Endothelial cell of umbilical vein (primary cell): ENCODE measurements at regions not wholly inside any gene's neighbourhood (a gene's known extent, or its start where the extent isn't known, plus 50 kb on each side); places are given as distances from the start of the nearest gene placed in this dataset.

Experiments used
- POLR2A ChIP-seq: IDR thresholded peaks from 2 replicates; pipeline ENCODE4 v1.6.1; 2012; ENCODE audit warnings: low read depth, mild to moderate bottlenecking, control low read depth, low read length
- POLR2AphosphoS5 ChIP-seq: IDR thresholded peaks from 2 replicates; pipeline ENCODE4 v1.6.1; 2012; ENCODE audit warnings: low read depth, mild to moderate bottlenecking, control low read depth, low read length, moderate library complexity; ENCODE audit not compliant: insufficient read depth
- TF ChIP-seq, protein P1 (sequence below), 2 donors: IDR thresholded peaks; 1 replicate in 1 of 2; 2 replicates in 1 of 2; pipeline ENCODE4 v1.5.1; 2011; ENCODE audit warnings: low read length in 2 of 2, mild to moderate bottlenecking in 2 of 2, moderate library complexity in 2 of 2, control low read depth in 1 of 2, inconsistent platforms in 1 of 2, low read depth in 1 of 2; ENCODE audit not compliant: insufficient read depth in 1 of 2; ENCODE audit errors: extremely low read depth in 1 of 2

DNA sequence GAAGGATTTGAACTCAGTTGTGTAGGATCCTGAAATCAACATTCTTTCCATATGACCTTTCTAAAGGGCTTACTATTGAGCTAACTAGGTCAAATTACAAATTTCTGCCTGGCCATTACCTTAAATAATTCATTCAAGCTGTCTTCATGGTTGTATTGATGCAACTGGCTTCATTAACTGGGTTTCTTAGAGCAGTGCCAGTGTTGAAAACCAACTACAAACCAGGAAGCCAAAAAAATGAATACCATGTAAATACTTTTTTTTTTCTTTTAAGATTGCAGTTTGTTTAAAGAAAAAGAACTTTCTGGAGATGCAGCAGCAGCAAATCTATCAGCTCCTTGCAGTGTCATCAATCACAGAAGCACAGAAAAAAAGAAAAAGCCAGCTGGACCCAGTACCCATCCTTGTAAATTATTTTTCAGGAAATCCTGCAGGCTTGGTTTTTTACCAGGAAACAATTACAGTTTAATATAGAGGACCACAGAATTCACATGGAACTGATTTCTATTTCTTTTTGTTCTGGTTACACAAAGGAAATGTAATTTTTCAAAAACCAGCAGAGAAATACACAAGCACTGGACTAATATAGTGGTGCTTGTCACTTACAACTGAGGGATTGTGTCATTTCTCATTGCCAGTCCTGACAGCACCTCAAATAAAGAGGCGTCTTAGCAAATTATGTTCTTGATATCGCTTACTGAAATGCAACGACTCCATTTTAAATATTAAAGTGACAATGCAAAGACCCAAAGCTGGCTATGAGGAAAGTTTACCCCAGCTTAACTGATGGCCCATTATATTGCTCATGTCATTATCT lies 131.9 kb downstream of the TMEM26 start:
- TF ChIP-seq, protein P1, sequence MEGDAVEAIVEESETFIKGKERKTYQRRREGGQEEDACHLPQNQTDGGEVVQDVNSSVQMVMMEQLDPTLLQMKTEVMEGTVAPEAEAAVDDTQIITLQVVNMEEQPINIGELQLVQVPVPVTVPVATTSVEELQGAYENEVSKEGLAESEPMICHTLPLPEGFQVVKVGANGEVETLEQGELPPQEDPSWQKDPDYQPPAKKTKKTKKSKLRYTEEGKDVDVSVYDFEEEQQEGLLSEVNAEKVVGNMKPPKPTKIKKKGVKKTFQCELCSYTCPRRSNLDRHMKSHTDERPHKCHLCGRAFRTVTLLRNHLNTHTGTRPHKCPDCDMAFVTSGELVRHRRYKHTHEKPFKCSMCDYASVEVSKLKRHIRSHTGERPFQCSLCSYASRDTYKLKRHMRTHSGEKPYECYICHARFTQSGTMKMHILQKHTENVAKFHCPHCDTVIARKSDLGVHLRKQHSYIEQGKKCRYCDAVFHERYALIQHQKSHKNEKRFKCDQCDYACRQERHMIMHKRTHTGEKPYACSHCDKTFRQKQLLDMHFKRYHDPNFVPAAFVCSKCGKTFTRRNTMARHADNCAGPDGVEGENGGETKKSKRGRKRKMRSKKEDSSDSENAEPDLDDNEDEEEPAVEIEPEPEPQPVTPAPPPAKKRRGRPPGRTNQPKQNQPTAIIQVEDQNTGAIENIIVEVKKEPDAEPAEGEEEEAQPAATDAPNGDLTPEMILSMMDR (IDR thresholded peaks at IDR 0.05; ENCODE audit: extremely low read depth in 1 of 2, insufficient read depth in 1 of 2, low read depth in 1 of 2, low read length in 2 of 2) = no peak
- TF ChIP-seq POLR2AphosphoS5 (no peak), POLR2A (no peak)
